GM12878 (cell line): ENCODE measurements at regions not wholly inside any gene's neighbourhood (a gene's known extent, or its start where the extent isn't known, plus 50 kb on each side); places are given as distances from the start of the nearest gene placed in this dataset.

ENCODE experiments used
- ATAC-seq: fragments of 200-7000 bp; cut with Tn5 transposase; 3 replicates; pipeline ENCODE4 v1.9.1; 2020; ENCODE audit warnings: mild to moderate bottlenecking, moderate library complexity
- BruUV-seq: library from RNA; stranded (reverse); fragments of 400-500 nt; replicated peaks from 2 replicates; lab custom pipeline; 2021; lab: Mats Ljungman, UMichigan
- CTCF ChIA-PET: fragments of 300-600 bp; sonication (Branson Sonifier 250); formaldehyde crosslinking; extraction: SDS; loops from one replicate; lab custom pipeline; 2021; ENCODE audit warnings: inconsistent platforms; lab: Yijun Ruan, JAX
- POLR2A ChIA-PET: fragments of 350-600 bp; formaldehyde crosslinking; extraction: SDS; loops from one replicate; lab custom pipeline; 2021; ENCODE audit warnings: inconsistent platforms; lab: Charles Lee
- RAD21 ChIA-PET: fragments of 300-600 bp; sonication (Branson Sonifier 250); formaldehyde crosslinking; loops from one replicate; lab custom pipeline; 2023; ENCODE audit warnings: antibody characterized with exemption; ENCODE audit not compliant: unreplicated experiment; lab: Charles Lee
- SMC1A ChIA-PET: fragments of 300-600 bp; sonication (Branson Sonifier 250); formaldehyde crosslinking; loops from one replicate; lab custom pipeline; 2023; ENCODE audit not compliant: unreplicated experiment, uncharacterized antibody; lab: Charles Lee
- DNase-seq: peaks from one replicate; pipeline ENCODE4 v3.0.0-alpha.2; 2011; ENCODE audit warnings: low read depth, low spot score
- FAIRE-seq: peaks from 3 replicates; lab custom pipeline; 2011; peaks lifted over from hg19 to GRCh38; lab: Jason Lieb, UNC
- H2AFZ ChIP-seq: 2 replicates; pipeline ENCODE4 v1.6.0; 2011; ENCODE audit warnings: low read depth, low read length, control low read depth; ENCODE audit not compliant: control insufficient read depth
- H3K27ac ChIP-seq: 2 replicates; pipeline ENCODE4 v1.5.1; 2011; ENCODE audit warnings: control low read depth; ENCODE audit not compliant: control insufficient read depth, insufficient read depth
- H3K27me3 ChIP-seq, 2 experiments: replicated peaks in 1 of 2; 2 replicates each; pipeline versions ENCODE4 v1.6.0 to v1.6.1; 2011; ENCODE audit warnings: low read length in 1 of 2; ENCODE audit not compliant: control insufficient read depth in 2 of 2, insufficient read depth in 2 of 2
- H3K36me3 ChIP-seq, 2 experiments: 2 replicates each; pipeline ENCODE4 v1.5.1; 2011; ENCODE audit warnings: low read length in 1 of 2; ENCODE audit not compliant: control insufficient read depth in 2 of 2, insufficient read depth in 2 of 2
- H3K4me1 ChIP-seq: 2 replicates; pipeline ENCODE4 v1.6.1; 2011; ENCODE audit warnings: mild to moderate bottlenecking, low read length, moderate library complexity, mixed read lengths; ENCODE audit not compliant: control insufficient read depth, insufficient read depth
- H3K4me2 ChIP-seq: 2 replicates; pipeline ENCODE4 v1.6.0; 2011; ENCODE audit warnings: control low read depth; ENCODE audit not compliant: control insufficient read depth, insufficient read depth
- H3K4me3 ChIP-seq: fragments of 200-600 bp; sonication (generic); 2 replicates; pipeline ENCODE4 v1.5.1; 2016
- H3K79me2 ChIP-seq: 2 replicates; pipeline ENCODE4 v1.6.0; 2011; ENCODE audit warnings: low read length; ENCODE audit not compliant: control insufficient read depth, insufficient read depth
- H3K9ac ChIP-seq: 2 replicates; pipeline ENCODE4 v1.8.0; 2011; ENCODE audit warnings: low read length, control low read depth, mixed read lengths; ENCODE audit not compliant: control insufficient read depth, insufficient read depth
- H3K9me3 ChIP-seq: replicated peaks from 3 replicates; pipeline ENCODE4 v1.5.1; 2011; ENCODE audit warnings: mild to moderate bottlenecking, low read length; ENCODE audit not compliant: control insufficient read depth, insufficient read depth
- H4K20me1 ChIP-seq: 2 replicates; pipeline ENCODE4 v1.6.0; 2011; ENCODE audit not compliant: control insufficient read depth, insufficient read depth
- CHD2 ChIP-seq: IDR thresholded peaks from 2 replicates; pipeline ENCODE4 v1.6.1; 2011; ENCODE audit warnings: low read depth, low read length, improper control_type of control experiment, borderline replicate concordance
- CREB1 ChIP-seq: IDR thresholded peaks from 2 replicates; pipeline ENCODE4 v1.6.1; 2012; ENCODE audit warnings: low read depth, mild to moderate bottlenecking, inconsistent platforms
- CREM ChIP-seq: IDR thresholded peaks from 2 replicates; pipeline ENCODE4 v1.6.1; 2014; ENCODE audit warnings: antibody characterized with exemption, low read depth
- EED ChIP-seq: sonication (generic); IDR thresholded peaks from 2 replicates; pipeline ENCODE4 v1.6.1; 2016; ENCODE audit warnings: antibody characterized with exemption, low read depth
- IKZF2 ChIP-seq, 2 experiments: fragments of 450-650 bp; IDR thresholded peaks; 2 replicates each; pipeline ENCODE4 v1.6.1; 2017; ENCODE audit warnings: mild to moderate bottlenecking in 2 of 2, moderate library complexity in 2 of 2
- JUND ChIP-seq: IDR thresholded peaks from 2 replicates; pipeline ENCODE4 v1.6.1; 2012; ENCODE audit warnings: low read depth, mild to moderate bottlenecking, low read length, improper control_type of control experiment, moderate library complexity
- MTA3 ChIP-seq: IDR thresholded peaks from 2 replicates; pipeline ENCODE4 v1.6.1; 2012; ENCODE audit warnings: low read length, inconsistent platforms, borderline replicate concordance
- RAD51 ChIP-seq: fragments of 450-650 bp; IDR thresholded peaks from 2 replicates; pipeline ENCODE4 v1.6.1; 2016; ENCODE audit warnings: moderate library complexity, mild to moderate bottlenecking, inconsistent platforms
- RFX5 ChIP-seq: IDR thresholded peaks from 2 replicates; pipeline ENCODE4 v1.6.1; 2011; ENCODE audit warnings: low read depth, low read length, improper control_type of control experiment
- SP1 ChIP-seq: IDR thresholded peaks from one replicate; pipeline ENCODE4 v1.6.1; 2011; ENCODE audit warnings: low read depth, low read length
- WGBS: methylation state at CpG from one replicate; pipeline ENCODE4 v1.1.6; 2016; ENCODE audit warnings: low lambda C conversion rate; ENCODE audit not compliant: insufficient replicate concordance, insufficient coverage; ENCODE audit errors: missing lambda C conversion rate; 5-methylcytosine and 5-hydroxymethylcytosine counted together
- in situ Hi-C: fragments of 300-500 bp; cut with MboI; formaldehyde crosslinking; loops from 9 replicates; pipeline ENCODE4 v1.14.3; 2018; ENCODE audit warnings: mixed read lengths
- intact Hi-C: fragments of 100-400 bp; cut with micrococcal nuclease; formaldehyde crosslinking; loops from one replicate; pipeline ENCODE4 v1.14.2; 2022; ENCODE audit not compliant: unreplicated experiment
- TF ChIP-seq, protein P1 (sequence below): IDR thresholded peaks from 2 replicates; pipeline ENCODE4 v1.6.1; 2011; ENCODE audit warnings: mild to moderate bottlenecking, low read depth, low read length, moderate library complexity; ENCODE audit not compliant: insufficient replicate concordance
- TF ChIP-seq, protein P2 (sequence below): fragments of 450-650 bp; formaldehyde crosslinking; IDR thresholded peaks from 2 replicates; pipeline ENCODE4 v1.4.0; 2022; ENCODE audit warnings: mild to moderate bottlenecking, moderate library complexity
- TF ChIP-seq, protein P3 (sequence below): fragments of 450-650 bp; IDR thresholded peaks from 2 replicates; pipeline ENCODE4 v1.6.1; 2016; ENCODE audit warnings: mild to moderate bottlenecking

DNA sequence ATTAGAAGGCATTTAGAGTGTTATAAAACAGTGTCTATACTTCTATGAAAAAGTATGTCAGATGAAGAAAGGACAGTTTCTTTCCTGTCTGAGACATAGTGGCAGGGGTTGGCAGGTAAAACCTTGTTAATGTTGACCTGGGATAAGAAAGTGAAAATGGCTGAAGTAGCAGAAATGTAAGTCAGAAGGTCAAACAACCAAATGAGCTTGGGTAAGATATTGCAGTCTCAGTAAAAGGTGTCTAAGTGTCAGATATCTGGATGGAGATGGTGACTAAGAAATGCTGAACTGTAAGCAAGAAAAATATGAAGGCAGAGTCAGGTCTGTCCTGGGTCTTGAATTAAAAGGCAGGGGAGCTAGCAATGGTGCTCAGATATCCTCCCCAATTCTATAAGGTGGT is 400.3 kb downstream of the CD109 start:
- Histone ChIP-seq H3K9ac (no peak overlapping the region), H3K27ac (no peak overlapping the region), H3K36me3 (no peaks in the 10 kb centered on the region), H3K4me1 (no peaks in the 10 kb centered on the region), H3K79me2 (no peaks in the 10 kb centered on the region), H4K20me1 (no peaks in the 10 kb centered on the region), H3K4me2 (no peak overlapping the region), H3K27me3 (no peaks in the 10 kb centered on the region), H2AFZ (no peak overlapping the region), H3K9me3 (no peaks in the 10 kb centered on the region), H3K4me3 (no peak overlapping the region)
- in situ Hi-C loops (no loop called here), intact Hi-C loops (no loop called here)
- TF ChIP-seq IKZF2 (IDR thresholded peaks at IDR 0.05): no peak
- TF ChIP-seq JUND: no peak
- TF ChIP-seq EED: no peak
- TF ChIP-seq RFX5: no peak
- no peak for DNase-seq
- CTCF ChIA-PET: interaction anchor here (0.6 to 1.6 kb wide), 4 partner anchors 10 to 1113 kb away, joined by 3 to 4 read pairs (median 4); no protein-coding TSS in a partner anchor
- SMC1A ChIA-PET: no interaction called here
- BruUV-seq: no TSS peak
- no peak for FAIRE-seq
- RAD21 ChIA-PET: no interaction called here
- ATAC-seq: no peak
- POLR2A ChIA-PET: no interaction called here

GRCh38 chr6:74093361-74093760 is 397.4 kb downstream of the CD109 start:
- ATAC-seq: no peak
- no peaks in the 10 kb centered on the region for H3K36me3 ChIP-seq
- no peak overlapping the region for H3K4me2 ChIP-seq
- BruUV-seq: no TSS peak
- SMC1A ChIA-PET: interaction anchor here (0.8 to 3.7 kb wide), 3 partner anchors 8 to 1116 kb away, joined by 3 to 49 read pairs (median 4); no protein-coding TSS in a partner anchor
- POLR2A ChIA-PET: no interaction called here
- no peak overlapping the region for H3K9ac ChIP-seq
- WGBS: 0% methylated on average over 1 of the region's 1 CpG
- no peaks in the 10 kb centered on the region for H3K9me3 ChIP-seq
- no peak overlapping the region for H3K27ac ChIP-seq
- no peaks in the 10 kb centered on the region for H3K4me1 ChIP-seq
- no peak for FAIRE-seq
- no peaks in the 10 kb centered on the region for H3K79me2 ChIP-seq
- CTCF ChIA-PET: interaction anchor here (0.7 to 5.0 kb wide), 8 partner anchors 11 to 1133 kb away, joined by 3 to 95 read pairs (median 6); partner anchors contain the start of gene COL12A1
- H3K4me3 ChIP-seq: no peak overlapping the region
- H4K20me1 ChIP-seq: no peaks in the 10 kb centered on the region
- intact Hi-C loops (loop anchor here (5.0 kb wide), 1 partner anchor 356 kb away; no protein-coding TSS in a partner anchor), in situ Hi-C loops (loop anchor here (5.0 kb wide), 1 partner anchor 1109 kb away; no protein-coding TSS in a partner anchor)
- H3K27me3 ChIP-seq: no peaks in the 10 kb centered on the region
- RAD21 ChIA-PET: interaction anchor here (1.1 kb wide), 1 partner anchor 1111 kb away, joined by 4 read pairs; no protein-coding TSS in a partner anchor
- no peak overlapping the region for H2AFZ ChIP-seq
- no peak for DNase-seq
- TF ChIP-seq MTA3 (no peak), CHD2 (no peak), CREM (no peak), SP1 (no peak), CREB1 (no peak), RAD51 (no peak)
- TF ChIP-seq, protein P1, sequence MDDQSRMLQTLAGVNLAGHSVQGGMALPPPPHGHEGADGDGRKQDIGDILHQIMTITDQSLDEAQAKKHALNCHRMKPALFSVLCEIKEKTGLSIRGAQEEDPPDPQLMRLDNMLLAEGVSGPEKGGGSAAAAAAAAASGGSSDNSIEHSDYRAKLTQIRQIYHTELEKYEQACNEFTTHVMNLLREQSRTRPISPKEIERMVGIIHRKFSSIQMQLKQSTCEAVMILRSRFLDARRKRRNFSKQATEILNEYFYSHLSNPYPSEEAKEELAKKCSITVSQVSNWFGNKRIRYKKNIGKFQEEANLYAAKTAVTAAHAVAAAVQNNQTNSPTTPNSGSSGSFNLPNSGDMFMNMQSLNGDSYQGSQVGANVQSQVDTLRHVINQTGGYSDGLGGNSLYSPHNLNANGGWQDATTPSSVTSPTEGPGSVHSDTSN: no peak
- TF ChIP-seq, protein P2, sequence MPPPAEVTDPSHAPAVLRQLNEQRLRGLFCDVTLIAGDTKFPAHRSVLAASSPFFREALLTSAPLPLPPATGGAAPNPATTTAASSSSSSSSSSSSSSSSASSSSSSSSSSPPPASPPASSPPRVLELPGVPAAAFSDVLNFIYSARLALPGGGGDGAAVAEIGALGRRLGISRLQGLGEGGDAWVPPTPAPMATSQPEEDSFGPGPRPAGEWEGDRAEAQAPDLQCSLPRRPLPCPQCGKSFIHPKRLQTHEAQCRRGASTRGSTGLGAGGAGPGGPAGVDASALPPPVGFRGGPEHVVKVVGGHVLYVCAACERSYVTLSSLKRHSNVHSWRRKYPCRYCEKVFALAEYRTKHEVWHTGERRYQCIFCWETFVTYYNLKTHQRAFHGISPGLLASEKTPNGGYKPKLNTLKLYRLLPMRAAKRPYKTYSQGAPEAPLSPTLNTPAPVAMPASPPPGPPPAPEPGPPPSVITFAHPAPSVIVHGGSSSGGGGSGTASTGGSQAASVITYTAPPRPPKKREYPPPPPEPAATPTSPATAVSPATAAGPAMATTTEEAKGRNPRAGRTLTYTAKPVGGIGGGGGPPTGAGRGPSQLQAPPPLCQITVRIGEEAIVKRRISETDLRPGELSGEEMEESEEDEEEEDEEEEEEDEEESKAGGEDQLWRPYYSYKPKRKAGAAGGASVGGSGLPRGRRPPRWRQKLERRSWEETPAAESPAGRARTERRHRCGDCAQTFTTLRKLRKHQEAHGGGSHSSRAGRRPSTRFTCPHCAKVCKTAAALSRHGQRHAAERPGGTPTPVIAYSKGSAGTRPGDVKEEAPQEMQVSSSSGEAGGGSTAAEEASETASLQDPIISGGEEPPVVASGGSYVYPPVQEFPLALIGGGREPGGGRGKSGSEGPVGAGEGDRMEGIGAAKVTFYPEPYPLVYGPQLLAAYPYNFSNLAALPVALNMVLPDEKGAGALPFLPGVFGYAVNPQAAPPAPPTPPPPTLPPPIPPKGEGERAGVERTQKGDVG: no peak
- TF ChIP-seq, protein P3, sequence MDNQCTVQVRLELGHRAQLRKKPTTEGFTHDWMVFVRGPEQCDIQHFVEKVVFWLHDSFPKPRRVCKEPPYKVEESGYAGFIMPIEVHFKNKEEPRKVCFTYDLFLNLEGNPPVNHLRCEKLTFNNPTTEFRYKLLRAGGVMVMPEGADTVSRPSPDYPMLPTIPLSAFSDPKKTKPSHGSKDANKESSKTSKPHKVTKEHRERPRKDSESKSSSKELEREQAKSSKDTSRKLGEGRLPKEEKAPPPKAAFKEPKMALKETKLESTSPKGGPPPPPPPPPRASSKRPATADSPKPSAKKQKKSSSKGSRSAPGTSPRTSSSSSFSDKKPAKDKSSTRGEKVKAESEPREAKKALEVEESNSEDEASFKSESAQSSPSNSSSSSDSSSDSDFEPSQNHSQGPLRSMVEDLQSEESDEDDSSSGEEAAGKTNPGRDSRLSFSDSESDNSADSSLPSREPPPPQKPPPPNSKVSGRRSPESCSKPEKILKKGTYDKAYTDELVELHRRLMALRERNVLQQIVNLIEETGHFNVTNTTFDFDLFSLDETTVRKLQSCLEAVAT: no peak
